ENCODE measurements at regions not wholly inside any gene's neighbourhood (a gene's known extent, or its start where the extent isn't known, plus 50 kb on each side); places are given as distances from the start of the nearest gene placed in this dataset.

DNA sequence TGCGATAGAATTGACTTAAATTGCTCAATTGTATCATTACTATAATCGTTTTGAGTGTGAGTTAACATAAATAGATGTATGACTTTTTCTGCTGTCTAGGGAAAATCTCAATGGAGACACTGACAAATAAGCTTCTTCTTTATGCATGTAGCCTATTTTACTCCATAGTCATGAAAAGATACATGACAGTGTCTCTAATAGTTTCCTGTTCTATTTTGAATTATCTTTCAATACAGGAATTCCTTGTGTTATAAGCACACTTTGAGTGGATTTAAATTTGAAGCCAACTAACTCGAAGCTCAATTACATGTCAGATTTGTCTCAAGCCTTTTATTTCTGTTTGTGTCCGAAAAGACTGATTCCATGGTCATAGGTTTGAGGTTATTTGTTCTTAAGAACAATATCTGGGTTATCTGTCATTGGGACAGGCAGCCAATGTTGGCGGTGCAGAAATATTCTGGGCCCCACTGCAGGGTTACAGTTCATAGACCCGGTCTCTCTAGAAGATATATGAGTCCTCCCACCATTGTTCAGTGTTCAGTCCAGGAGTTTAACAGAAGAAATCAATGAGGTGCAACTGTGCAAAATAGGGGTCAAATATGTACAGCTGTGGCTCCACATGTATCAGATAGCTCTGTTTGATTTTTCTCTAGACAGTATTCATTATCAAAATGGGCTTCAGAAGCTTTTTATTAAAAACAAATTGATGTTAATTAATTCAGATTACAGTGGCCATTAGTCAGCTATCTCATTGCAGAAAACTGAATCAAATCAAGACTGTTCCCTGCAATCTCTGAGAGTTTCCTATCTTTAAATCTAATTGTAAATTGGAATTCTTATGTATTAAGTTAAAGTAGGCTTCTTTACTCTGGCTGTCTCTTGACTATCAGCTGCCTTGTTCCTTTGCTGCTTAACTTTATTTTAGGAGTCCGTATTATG is 1238.8 kb downstream of the NXPH1 start:
- TF ChIP-seq, protein P1, sequence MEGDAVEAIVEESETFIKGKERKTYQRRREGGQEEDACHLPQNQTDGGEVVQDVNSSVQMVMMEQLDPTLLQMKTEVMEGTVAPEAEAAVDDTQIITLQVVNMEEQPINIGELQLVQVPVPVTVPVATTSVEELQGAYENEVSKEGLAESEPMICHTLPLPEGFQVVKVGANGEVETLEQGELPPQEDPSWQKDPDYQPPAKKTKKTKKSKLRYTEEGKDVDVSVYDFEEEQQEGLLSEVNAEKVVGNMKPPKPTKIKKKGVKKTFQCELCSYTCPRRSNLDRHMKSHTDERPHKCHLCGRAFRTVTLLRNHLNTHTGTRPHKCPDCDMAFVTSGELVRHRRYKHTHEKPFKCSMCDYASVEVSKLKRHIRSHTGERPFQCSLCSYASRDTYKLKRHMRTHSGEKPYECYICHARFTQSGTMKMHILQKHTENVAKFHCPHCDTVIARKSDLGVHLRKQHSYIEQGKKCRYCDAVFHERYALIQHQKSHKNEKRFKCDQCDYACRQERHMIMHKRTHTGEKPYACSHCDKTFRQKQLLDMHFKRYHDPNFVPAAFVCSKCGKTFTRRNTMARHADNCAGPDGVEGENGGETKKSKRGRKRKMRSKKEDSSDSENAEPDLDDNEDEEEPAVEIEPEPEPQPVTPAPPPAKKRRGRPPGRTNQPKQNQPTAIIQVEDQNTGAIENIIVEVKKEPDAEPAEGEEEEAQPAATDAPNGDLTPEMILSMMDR (IDR thresholded peaks at IDR 0.05) = no peak
- no peak for TF ChIP-seq POLR2A (IDR thresholded peaks at IDR 0.05)
